ENCODE measurements at regions not wholly inside any gene's neighbourhood (a gene's known extent, or its start where the extent isn't known, plus 50 kb on each side); places are given as distances from the start of the nearest gene placed in this dataset.

DNA sequence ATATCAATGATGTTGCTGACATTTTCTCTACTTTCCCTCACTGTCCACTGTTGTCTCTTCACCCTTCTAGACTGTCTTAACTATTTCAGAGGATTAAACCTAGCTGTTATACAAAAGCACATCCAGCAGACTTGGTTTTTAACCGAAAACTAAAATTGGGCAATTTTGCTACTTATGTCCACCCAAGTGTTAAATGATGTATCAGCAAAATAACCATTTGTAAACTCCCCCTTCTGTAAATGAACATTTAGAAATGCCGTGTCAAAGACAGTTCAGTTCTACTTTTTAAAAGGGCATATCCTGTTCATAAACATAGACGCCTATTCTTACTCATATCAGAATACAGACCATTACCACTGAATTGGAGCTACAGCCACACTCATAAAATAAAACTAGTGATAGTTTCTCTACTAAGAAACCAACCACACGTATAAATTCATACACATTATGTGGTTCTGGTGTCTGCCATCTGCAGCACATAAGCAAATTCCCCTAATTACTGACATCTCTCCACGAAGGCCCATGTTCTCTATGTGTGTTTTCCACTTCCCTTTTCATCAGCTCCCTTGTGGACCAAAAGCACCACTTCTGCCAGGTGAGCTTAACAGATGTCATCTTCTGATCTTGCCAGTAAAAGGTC, 1091.8 kb downstream of the PCDH9 start:
- no peak for TF ChIP-seq EZH2 (IDR thresholded peaks at IDR 0.05)
- no peak for TF ChIP-seq POLR2AphosphoS5 (IDR thresholded peaks at IDR 0.05; ENCODE audit: borderline replicate concordance, low read depth, low read length)
